GM21737 (cell line): ENCODE measurements at regions not wholly inside any gene's neighbourhood (a gene's known extent, or its start where the extent isn't known, plus 50 kb on each side); places are given as distances from the start of the nearest gene placed in this dataset.
"Not testable (repeated sequence)": the region's sequence is repeated elsewhere in the genome, so short reads cannot be mapped to it uniquely, and the experiment has no call there.

Experiments
- ATAC-seq: cut with Tn5 transposase; IDR thresholded peaks from one replicate; pipeline ENCODE4 v1.9.1; 2021; ENCODE audit warnings: mild to moderate bottlenecking, moderate library complexity; ENCODE audit not compliant: unreplicated experiment

GRCh38 chr5:75951158-75951557, 132.0 kb upstream of the SV2C start:
- no peak for ATAC-seq

- ATAC-seq, result no peak
Measured at GRCh38 chr5:75948438-75948837, 134.7 kb upstream of the SV2C start.

- no peak for ATAC-seq
Measured at GRCh38 chr5:75940418-75940817, 142.8 kb upstream of the SV2C start.

- ATAC-seq, result no peak
Measured at GRCh38 chr5:75935572-75935971, 147.6 kb upstream of the SV2C start.

GRCh38 chr5:75933489-75933888, 149.7 kb upstream of the SV2C start:
- ATAC-seq, result no peak

GRCh38 chr5:75931175-75931574, 152.0 kb upstream of the SV2C start:
- ATAC-seq, result no peak

- no peak for ATAC-seq
Measured at GRCh38 chr5:75928992-75929391, 154.2 kb upstream of the SV2C start.

- ATAC-seq, result no peak
Measured at GRCh38 chr5:75922480-75922879, 160.7 kb upstream of the SV2C start.

GRCh38 chr5:75921011-75921410, 162.2 kb upstream of the SV2C start:
- no peak for ATAC-seq

- ATAC-seq, result no peak
Measured at GRCh38 chr5:75916144-75916543, 167.0 kb upstream of the SV2C start.

- no peak for ATAC-seq
Measured at GRCh38 chr5:75909223-75909622, 174.0 kb upstream of the SV2C start.

- ATAC-seq, result no peak
Measured at GRCh38 chr5:75907651-75908050, 175.5 kb upstream of the SV2C start.

GRCh38 chr5:75894482-75894881, 177.2 kb upstream of the POC5 start:
- ATAC-seq, result no peak

- no peak for ATAC-seq
Measured at GRCh38 chr5:75891736-75892135, 174.5 kb upstream of the POC5 start.

GRCh38 chr5:75891020-75891419, 173.8 kb upstream of the POC5 start:
- ATAC-seq, result no peak

- no peak for ATAC-seq
Measured at GRCh38 chr5:75890546-75890945, 173.3 kb upstream of the POC5 start.

GRCh38 chr5:75886706-75887105, 169.5 kb upstream of the POC5 start:
- ATAC-seq, result no peak

- ATAC-seq, result no peak
Measured at GRCh38 chr5:75885849-75886596, 168.8 kb upstream of the POC5 start.

GRCh38 chr5:75885321-75885720, 168.1 kb upstream of the POC5 start:
- no peak for ATAC-seq

GRCh38 chr5:75869891-75870290, 152.7 kb upstream of the POC5 start:
- ATAC-seq, result no peak

GRCh38 chr5:75862872-75863271, 145.6 kb upstream of the POC5 start:
- no peak for ATAC-seq

GRCh38 chr5:75859621-75860020, 142.4 kb upstream of the POC5 start:
- ATAC-seq, result not testable (repeated sequence)

GRCh38 chr5:75856056-75856455, 138.8 kb upstream of the POC5 start:
- ATAC-seq, result no peak
